GM21825 (cell line): ENCODE measurements at regions not wholly inside any gene's neighbourhood (a gene's known extent, or its start where the extent isn't known, plus 50 kb on each side); places are given as distances from the start of the nearest gene placed in this dataset.

Experiments
- ATAC-seq: cut with Tn5 transposase; IDR thresholded peaks from one replicate; pipeline ENCODE4 v1.9.1; 2021; ENCODE audit warnings: mild to moderate bottlenecking, moderate library complexity; ENCODE audit not compliant: unreplicated experiment

- no peak for ATAC-seq
Observed at GRCh38 chr5:143473481-143473880, 70.0 kb upstream of the NR3C1 start.

DNA sequence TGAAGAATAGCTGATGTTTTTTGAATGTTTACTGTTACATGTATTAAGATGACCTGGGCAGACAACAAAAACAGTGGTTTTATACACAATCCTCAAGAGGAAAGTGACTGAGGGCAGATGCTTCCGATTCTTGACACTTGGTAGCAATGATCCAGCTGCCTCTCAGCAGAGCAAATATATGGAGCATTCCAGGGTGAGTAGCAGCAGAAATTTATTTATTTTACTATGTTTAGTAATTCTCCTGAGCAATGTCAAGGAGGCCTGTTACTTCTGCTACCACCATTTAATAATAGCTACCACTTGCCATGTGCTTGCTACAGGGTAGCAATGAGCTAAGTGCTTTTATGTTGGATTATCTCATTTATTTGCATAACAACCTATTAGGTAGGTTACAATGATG lies 69.1 kb upstream of the NR3C1 start:
- no peak for ATAC-seq

DNA sequence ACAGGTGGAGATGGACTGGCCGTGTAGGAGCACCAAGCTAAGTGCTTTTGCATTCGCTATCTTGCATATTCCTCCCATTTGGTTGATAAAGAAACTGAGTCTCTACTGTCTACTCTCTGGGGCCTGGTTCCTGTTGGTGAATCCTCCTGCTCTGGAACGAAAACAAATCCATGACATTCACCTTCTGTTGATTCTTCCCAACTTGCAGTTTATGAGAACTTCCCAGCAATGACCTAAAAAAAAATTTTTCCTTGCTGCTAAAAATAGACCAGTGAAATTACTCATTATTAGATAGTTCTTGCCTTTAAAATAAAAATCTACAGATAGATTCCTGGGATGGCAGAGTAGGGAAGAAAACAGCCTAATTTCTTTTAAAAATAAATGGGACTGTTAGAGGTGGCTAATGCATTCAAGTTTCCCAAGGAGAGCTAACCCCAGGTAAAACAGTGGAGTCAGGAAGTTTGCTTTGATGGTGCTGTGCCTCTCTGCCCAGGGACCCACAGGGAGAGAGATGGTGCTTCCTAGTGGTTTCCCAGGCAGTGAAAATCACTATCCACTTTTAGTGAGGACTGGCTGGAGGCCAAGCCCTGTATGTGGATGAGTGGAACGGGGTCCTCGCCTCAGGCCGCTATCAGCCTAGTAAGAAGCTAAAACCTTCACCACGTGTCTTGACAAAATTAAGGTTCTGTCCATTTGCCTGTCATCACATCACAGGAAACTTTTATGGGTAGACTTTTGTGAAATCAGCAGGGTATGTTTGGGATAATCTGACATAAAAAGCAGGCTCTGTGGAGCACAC lies 68.4 kb upstream of the NR3C1 start:
- no peak for ATAC-seq

DNA sequence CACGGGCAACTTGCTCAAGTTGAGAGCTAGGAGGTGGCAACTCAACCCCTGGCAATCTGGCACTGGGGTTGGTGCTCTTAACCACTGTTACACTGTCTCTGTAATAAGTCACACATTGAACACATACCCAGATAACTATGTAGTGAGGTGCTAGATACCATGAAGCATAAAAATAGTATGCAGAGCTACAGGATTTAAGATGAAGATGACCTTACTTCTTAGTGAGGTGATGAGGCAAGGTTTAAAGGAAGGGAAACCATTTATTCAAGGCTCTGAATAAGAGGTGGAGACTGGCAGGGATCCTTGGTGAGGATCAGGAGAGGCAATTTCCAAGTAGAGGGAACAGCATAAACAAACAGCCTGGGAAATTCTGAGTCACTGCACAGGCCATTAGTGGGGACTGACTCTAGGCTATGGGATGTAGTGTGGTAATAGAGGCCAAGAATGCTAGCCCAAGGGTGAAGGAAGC lies 67.6 kb upstream of the NR3C1 start:
- no peak for ATAC-seq

DNA sequence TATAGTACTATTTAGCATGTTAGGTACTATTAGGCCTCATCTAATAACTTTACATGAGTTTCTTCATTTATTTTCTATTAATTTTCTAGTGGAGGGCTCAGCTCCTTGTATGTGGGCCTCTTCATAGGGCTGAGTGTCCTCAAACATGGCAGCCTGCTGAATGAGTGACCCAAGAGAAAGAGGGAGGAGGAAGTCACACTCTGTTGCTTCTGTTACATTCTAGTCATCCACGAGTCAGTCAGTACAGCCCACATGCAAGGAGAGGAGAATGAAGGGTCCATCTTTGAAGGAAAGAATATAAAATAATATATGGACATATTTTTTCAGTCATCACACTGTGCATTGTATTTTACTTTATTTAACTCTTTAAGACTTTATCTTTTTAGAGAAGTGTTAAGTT lies 66.6 kb upstream of the NR3C1 start:
- no peak for ATAC-seq

GRCh38 chr5:143469125-143469524 lies 65.6 kb upstream of the NR3C1 start:
- ATAC-seq = no peak

DNA sequence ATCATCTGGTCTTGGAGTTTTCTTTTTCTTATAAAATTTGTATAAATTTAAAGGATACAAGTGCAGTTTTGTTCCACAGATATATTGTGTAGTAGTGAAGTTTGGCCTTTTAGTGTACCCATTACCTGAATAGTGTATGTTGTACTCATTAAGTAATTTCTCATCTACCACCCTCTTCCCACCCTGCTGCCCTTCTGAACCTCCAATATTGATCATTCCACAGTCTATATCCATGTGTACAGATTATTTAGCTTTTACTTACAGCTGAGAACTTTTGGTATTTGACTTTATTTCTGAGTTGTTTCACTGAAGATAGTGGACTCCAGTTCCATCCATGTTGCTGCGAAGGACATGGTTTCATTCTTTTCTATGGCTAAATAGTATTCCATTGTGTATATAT lies 63.1 kb upstream of the NR3C1 start:
- ATAC-seq = no peak

- ATAC-seq = no peak
Observed at GRCh38 chr5:143464723-143465490, 61.4 kb upstream of the NR3C1 start.

DNA sequence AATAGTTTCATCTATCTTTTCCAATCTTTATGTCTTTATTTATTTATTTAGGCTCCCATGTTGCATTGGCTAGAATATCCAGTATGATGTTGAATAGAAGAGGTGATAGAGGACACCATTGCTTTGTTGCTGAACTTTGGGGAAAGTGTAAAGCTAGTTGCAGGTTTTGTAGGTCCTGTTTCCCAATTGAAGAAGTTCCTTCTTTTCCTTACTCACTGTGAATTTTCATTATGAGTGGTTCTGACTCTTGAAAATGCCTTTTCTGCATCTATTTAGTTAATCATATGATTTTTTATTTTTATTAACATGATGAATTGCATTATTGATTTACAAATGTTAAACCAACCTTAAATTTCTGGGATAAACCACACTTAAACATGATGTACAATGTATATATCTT lies 58.9 kb upstream of the NR3C1 start:
- no peak for ATAC-seq

- ATAC-seq = no peak
Observed at GRCh38 chr5:143459433-143459832, 55.9 kb upstream of the NR3C1 start.

GRCh38 chr5:143456952-143457547 lies 53.6 kb upstream of the NR3C1 start:
- no peak for ATAC-seq

- no peak for ATAC-seq
Observed at GRCh38 chr5:143454936-143455516, 51.5 kb upstream of the NR3C1 start.

DNA sequence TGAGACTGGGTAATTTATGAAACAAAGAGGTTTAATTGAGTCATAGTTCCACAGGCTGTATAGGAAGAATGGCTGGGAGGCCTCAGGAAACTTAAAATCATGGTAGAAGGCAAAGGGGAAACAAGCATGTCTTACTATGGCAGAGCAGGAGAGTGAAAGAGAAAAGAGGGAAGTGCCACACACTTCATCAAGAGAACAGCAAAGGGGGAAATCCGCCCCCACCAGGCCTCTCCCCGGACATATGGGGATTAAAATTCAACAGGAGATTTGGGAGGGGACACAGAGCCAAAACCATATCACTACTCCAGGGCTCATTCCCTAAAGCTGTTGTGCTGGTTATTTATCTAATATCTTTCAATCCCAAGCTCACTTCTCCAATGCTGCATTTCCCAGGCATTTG lies 50.2 kb upstream of the NR3C1 start:
- ATAC-seq = no peak
